Ishikawa (cell line): ENCODE measurements at regions not wholly inside any gene's neighbourhood (a gene's known extent, or its start where the extent isn't known, plus 50 kb on each side); places are given as distances from the start of the nearest gene placed in this dataset.

Source experiments
- NFIC ChIP-seq: IDR thresholded peaks from 2 replicates; pipeline ENCODE4 v1.6.1; 2012
- TF ChIP-seq, protein P1 (sequence below): IDR thresholded peaks from 2 replicates; pipeline ENCODE4 v1.6.1; 2012; ENCODE audit warnings: low read depth, mild to moderate bottlenecking

DNA sequence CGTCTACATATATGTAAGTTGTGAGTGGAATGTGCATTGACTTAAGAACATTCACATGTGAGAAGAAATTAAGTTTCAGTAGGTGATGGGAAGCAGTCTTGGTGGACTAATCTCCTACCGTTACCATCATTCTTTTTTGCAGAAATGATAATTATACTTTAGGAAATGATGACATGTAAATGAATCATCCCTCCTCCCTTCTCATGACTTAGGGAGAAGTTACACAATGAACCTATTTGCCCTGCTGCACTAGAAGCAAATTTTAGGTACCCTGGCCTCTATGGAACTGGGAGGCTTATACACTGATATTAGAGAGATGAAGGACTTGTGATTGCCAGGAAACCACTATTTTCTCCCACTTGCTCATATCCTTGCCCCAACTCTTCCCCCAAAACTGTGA, 214.2 kb downstream of the CALCRL start:
- no peak for TF ChIP-seq NFIC
- TF ChIP-seq, protein P1, sequence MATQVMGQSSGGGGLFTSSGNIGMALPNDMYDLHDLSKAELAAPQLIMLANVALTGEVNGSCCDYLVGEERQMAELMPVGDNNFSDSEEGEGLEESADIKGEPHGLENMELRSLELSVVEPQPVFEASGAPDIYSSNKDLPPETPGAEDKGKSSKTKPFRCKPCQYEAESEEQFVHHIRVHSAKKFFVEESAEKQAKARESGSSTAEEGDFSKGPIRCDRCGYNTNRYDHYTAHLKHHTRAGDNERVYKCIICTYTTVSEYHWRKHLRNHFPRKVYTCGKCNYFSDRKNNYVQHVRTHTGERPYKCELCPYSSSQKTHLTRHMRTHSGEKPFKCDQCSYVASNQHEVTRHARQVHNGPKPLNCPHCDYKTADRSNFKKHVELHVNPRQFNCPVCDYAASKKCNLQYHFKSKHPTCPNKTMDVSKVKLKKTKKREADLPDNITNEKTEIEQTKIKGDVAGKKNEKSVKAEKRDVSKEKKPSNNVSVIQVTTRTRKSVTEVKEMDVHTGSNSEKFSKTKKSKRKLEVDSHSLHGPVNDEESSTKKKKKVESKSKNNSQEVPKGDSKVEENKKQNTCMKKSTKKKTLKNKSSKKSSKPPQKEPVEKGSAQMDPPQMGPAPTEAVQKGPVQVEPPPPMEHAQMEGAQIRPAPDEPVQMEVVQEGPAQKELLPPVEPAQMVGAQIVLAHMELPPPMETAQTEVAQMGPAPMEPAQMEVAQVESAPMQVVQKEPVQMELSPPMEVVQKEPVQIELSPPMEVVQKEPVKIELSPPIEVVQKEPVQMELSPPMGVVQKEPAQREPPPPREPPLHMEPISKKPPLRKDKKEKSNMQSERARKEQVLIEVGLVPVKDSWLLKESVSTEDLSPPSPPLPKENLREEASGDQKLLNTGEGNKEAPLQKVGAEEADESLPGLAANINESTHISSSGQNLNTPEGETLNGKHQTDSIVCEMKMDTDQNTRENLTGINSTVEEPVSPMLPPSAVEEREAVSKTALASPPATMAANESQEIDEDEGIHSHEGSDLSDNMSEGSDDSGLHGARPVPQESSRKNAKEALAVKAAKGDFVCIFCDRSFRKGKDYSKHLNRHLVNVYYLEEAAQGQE = no peak
